MM.1S (cell line): ENCODE measurements at regions not wholly inside any gene's neighbourhood (a gene's known extent, or its start where the extent isn't known, plus 50 kb on each side); places are given as distances from the start of the nearest gene placed in this dataset.

Experiments
- CTCF ChIP-seq: fragments of 300-600 bp; sonication (generic); IDR thresholded peaks from 2 replicates; pipeline ENCODE4 v1.5.1; 2016; ENCODE audit warnings: antibody characterized with exemption, low read length, mixed read lengths
- EZH2 ChIP-seq: fragments of 300-600 bp; sonication (generic); optimal IDR thresholded peaks from 2 replicates; pipeline ENCODE3; 2017; ENCODE audit warnings: low read depth, mild to moderate bottlenecking, antibody characterized with exemption, low read length, mixed read lengths
- EZH2phosphoT487 ChIP-seq: fragments of 300-600 bp; sonication (generic); IDR thresholded peaks from 2 replicates; pipeline ENCODE4 v1.6.1; 2018; ENCODE audit warnings: antibody characterized with exemption, low read length

GRCh38 chr10:121308020-121308419 is 290.2 kb downstream of the FGFR2 start:
- no peak for TF ChIP-seq CTCF
- TF ChIP-seq EZH2phosphoT487 = no peak
- TF ChIP-seq EZH2 = no peak
